Activated CD4-positive, alpha-beta T cell treated with anti-CD3 and anti-CD28 coated beads for 36 hours (primary cell): ENCODE measurements at regions not wholly inside any gene's neighbourhood (a gene's known extent, or its start where the extent isn't known, plus 50 kb on each side); places are given as distances from the start of the nearest gene placed in this dataset.
"Not testable (repeated sequence)": the region's sequence is repeated elsewhere in the genome, so short reads cannot be mapped to it uniquely, and the experiment has no call there.

ENCODE experiments used
- ATAC-seq: fragments of 200-7000 bp; cut with Tn5 transposase; one replicate; pipeline ENCODE4 v1.10.0; 2021; ENCODE audit warnings: mild to moderate bottlenecking, moderate library complexity
- CTCF ChIA-PET: fragments of 350-600 bp; sonication (Branson Sonifier 250); formaldehyde crosslinking; loops from one replicate; lab custom pipeline; 2021; ENCODE audit warnings: antibody characterized with exemption; lab: Charles Lee
- POLR2A ChIA-PET: fragments of 350-600 bp; sonication (Branson Sonifier 250); formaldehyde crosslinking; loops from one replicate; lab custom pipeline; 2021; ENCODE audit warnings: antibody characterized with exemption, inconsistent platforms; lab: Charles Lee
- DNase-seq: peaks from one replicate; pipeline ENCODE4 v3.0.0-alpha.2; 2020
- H3K27ac Mint-ChIP-seq: one replicate; pipeline ENCODE4 v1.8.0; 2021; ENCODE audit warnings: mixed read lengths
- H3K27me3 Mint-ChIP-seq: one replicate; pipeline ENCODE4 v1.8.0; 2021; ENCODE audit warnings: mixed read lengths
- H3K36me3 Mint-ChIP-seq: one replicate; pipeline ENCODE4 v1.8.0; 2021; ENCODE audit warnings: low read depth, mixed read lengths
- H3K4me1 Mint-ChIP-seq: one replicate; pipeline ENCODE4 v1.8.0; 2021; ENCODE audit warnings: mixed read lengths
- H3K4me3 Mint-ChIP-seq: one replicate; pipeline ENCODE4 v1.8.0; 2021; ENCODE audit warnings: mild to moderate bottlenecking, moderate library complexity, mixed read lengths
- H3K9me3 Mint-ChIP-seq: one replicate; pipeline ENCODE4 v1.8.0; 2021; ENCODE audit warnings: low read depth, mixed read lengths
- intact Hi-C, 2 experiments: fragments of 100-400 bp; cut with DNase I in 1 of 2; cut with micrococcal nuclease in 1 of 2; formaldehyde crosslinking; loops; one replicate each; pipeline versions ENCODE4 v1.14.2 to v1.15.1; 2022 to 2024; cut with DNase I, micrococcal nuclease

DNA sequence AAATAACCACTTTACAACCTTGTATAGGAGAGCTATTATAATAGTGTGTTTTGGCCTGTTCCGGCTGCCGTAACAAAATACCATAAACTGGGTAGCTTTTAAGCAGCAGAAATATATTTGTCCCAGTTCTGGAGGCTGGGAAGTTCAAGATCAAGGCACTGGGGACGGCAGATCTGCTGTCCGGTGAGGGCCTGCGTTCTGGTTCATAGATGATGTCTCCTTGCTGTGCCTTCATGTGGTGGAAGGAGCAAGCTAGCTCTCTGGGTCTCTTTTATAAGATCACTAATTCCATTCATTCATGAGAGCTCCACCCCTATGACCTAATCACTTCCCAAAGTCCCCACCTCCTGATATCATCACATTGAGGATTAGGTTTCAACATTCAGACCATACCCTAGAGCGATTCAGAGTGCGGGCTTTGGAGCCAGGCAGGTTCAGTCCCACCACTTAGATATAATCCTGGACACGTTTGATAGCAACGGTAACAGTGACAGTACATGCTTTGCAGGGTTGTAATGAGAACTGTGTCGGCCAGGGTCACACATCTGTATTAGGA, 76.2 kb upstream of the ZFHX3 start:
- CTCF ChIA-PET: no interaction called here
- Mint-ChIP-seq H3K27me3 (no peaks in the 10 kb centered on the region), H3K27ac (no peak overlapping the region), H3K9me3 (peaks cover 5% of the 10 kb centered on the region), H3K36me3 (no peaks in the 10 kb centered on the region), H3K4me3 (no peak overlapping the region), H3K4me1 (peaks cover 10% of the 10 kb centered on the region)
- no peak for DNase-seq
- intact Hi-C loops: no loop called here
- no peak for ATAC-seq
- POLR2A ChIA-PET: interaction anchor here (0.6 kb wide), 1 partner anchor 8 kb away, joined by 3 read pairs; no protein-coding TSS in a partner anchor

GRCh38 chr16:73122604-73123391, 74.9 kb upstream of the ZFHX3 start:
- H3K27me3 Mint-ChIP-seq: no peaks in the 10 kb centered on the region
- intact Hi-C loops: no loop called here
- peaks cover 10% of the 10 kb centered on the region for H3K9me3 Mint-ChIP-seq
- ATAC-seq: peak; percentile 81
- peak overlapping the region; percentile 33 for H3K27ac Mint-ChIP-seq
- H3K4me3 Mint-ChIP-seq: no peak overlapping the region
- POLR2A ChIA-PET: interaction anchor here (0.6 to 0.7 kb wide), 2 partner anchors 10 to 1284 kb away, joined by 3 read pairs; no protein-coding TSS in a partner anchor
- H3K4me1 Mint-ChIP-seq: peaks cover 10% of the 10 kb centered on the region
- DNase-seq: peak; percentile 16
- CTCF ChIA-PET: interaction anchor here (0.7 kb wide), 1 partner anchor 771 kb away, joined by 3 read pairs; no protein-coding TSS in a partner anchor
- H3K36me3 Mint-ChIP-seq: no peaks in the 10 kb centered on the region

- ChIA-PET CTCF (no interaction called here), POLR2A (no interaction called here)
- Mint-ChIP-seq H3K36me3 (no peaks in the 10 kb centered on the region), H3K4me3 (no peak overlapping the region), H3K9me3 (peaks cover 9% of the 10 kb centered on the region), H3K27me3 (no peaks in the 10 kb centered on the region), H3K27ac (no peak overlapping the region), H3K4me1 (no peaks in the 10 kb centered on the region)
- ATAC-seq (no peak), DNase-seq (no peak)
- intact Hi-C loops: no loop called here
Observed at GRCh38 chr16:73116576-73116975, 68.6 kb upstream of the ZFHX3 start.

GRCh38 chr16:73113336-73113735, 65.4 kb upstream of the ZFHX3 start:
- H3K27ac Mint-ChIP-seq: no peak overlapping the region
- ATAC-seq (no peak), DNase-seq (no peak)
- no peaks in the 10 kb centered on the region for H3K4me1 Mint-ChIP-seq
- H3K36me3 Mint-ChIP-seq: no peaks in the 10 kb centered on the region
- H3K9me3 Mint-ChIP-seq: peaks cover 3% of the 10 kb centered on the region
- intact Hi-C loops: no loop called here
- no peaks in the 10 kb centered on the region for H3K27me3 Mint-ChIP-seq
- no peak overlapping the region for H3K4me3 Mint-ChIP-seq
- ChIA-PET POLR2A (no interaction called here), CTCF (no interaction called here)

- Mint-ChIP-seq H3K4me1 (no peaks in the 10 kb centered on the region), H3K9me3 (no peaks in the 10 kb centered on the region), H3K4me3 (no peak overlapping the region), H3K27me3 (no peaks in the 10 kb centered on the region), H3K36me3 (no peaks in the 10 kb centered on the region), H3K27ac (no peak overlapping the region)
- CTCF ChIA-PET: no interaction called here
- DNase-seq (no peak), ATAC-seq (no peak)
- POLR2A ChIA-PET: no interaction called here
- intact Hi-C loops: no loop called here
Observed at GRCh38 chr16:73108195-73108963, 60.5 kb upstream of the ZFHX3 start.

- no peak overlapping the region for H3K4me3 Mint-ChIP-seq
- no peaks in the 10 kb centered on the region for H3K36me3 Mint-ChIP-seq
- H3K4me1 Mint-ChIP-seq: no peaks in the 10 kb centered on the region
- POLR2A ChIA-PET: no interaction called here
- ATAC-seq: no peak
- intact Hi-C loops: no loop called here
- no peak for DNase-seq
- CTCF ChIA-PET: no interaction called here
- H3K27ac Mint-ChIP-seq: no peak overlapping the region
- no peaks in the 10 kb centered on the region for H3K27me3 Mint-ChIP-seq
- no peaks in the 10 kb centered on the region for H3K9me3 Mint-ChIP-seq
Observed at GRCh38 chr16:73107371-73107770, 59.4 kb upstream of the ZFHX3 start.

GRCh38 chr16:73106329-73107034, 58.6 kb upstream of the ZFHX3 start:
- CTCF ChIA-PET: no interaction called here
- Mint-ChIP-seq H3K27ac (no peak overlapping the region), H3K4me1 (no peaks in the 10 kb centered on the region), H3K27me3 (peaks cover 1% of the 10 kb centered on the region), H3K4me3 (no peak overlapping the region), H3K36me3 (no peaks in the 10 kb centered on the region), H3K9me3 (no peaks in the 10 kb centered on the region)
- DNase-seq (no peak), ATAC-seq (no peak)
- POLR2A ChIA-PET: no interaction called here
- intact Hi-C loops: no loop called here

DNA sequence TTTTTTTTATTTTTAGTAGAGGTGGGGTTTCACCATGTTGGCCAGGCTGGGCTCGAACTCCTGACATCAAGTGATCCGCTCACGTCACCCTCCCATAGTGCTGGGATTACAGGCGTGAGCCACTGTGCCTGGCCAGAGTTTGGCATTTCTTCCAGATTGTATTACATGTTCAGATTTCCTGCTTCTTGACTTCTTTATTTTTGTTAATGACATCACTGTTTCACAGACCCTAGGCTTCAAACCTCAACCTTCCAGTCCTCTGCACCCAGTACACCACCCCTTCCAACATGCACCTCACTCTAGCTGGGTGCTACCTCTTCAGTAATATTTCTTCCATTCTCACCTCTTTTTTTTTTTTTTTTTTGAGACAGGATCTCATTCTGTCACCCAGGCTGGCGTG, 53.6 kb upstream of the ZFHX3 start:
- no peaks in the 10 kb centered on the region for H3K4me1 Mint-ChIP-seq
- POLR2A ChIA-PET: no interaction called here
- intact Hi-C loops: no loop called here
- CTCF ChIA-PET: no interaction called here
- peaks cover 1% of the 10 kb centered on the region for H3K27me3 Mint-ChIP-seq
- no peak overlapping the region for H3K27ac Mint-ChIP-seq
- H3K9me3 Mint-ChIP-seq: no peaks in the 10 kb centered on the region
- H3K4me3 Mint-ChIP-seq: no peak overlapping the region
- DNase-seq (no peak), ATAC-seq (no peak)
- H3K36me3 Mint-ChIP-seq: no peaks in the 10 kb centered on the region

- H3K27me3 Mint-ChIP-seq, H3K9me3 Mint-ChIP-seq, H3K27ac Mint-ChIP-seq, H3K36me3 Mint-ChIP-seq, ATAC-seq, H3K4me3 Mint-ChIP-seq, DNase-seq, intact Hi-C loops, POLR2A ChIA-PET, CTCF ChIA-PET, H3K4me1 Mint-ChIP-seq: not testable (repeated sequence)
Observed at GRCh38 chr16:73099601-73100000, 51.7 kb upstream of the ZFHX3 start.
